ENCODE measurements at regions not wholly inside any gene's neighbourhood (a gene's known extent, or its start where the extent isn't known, plus 50 kb on each side); places are given as distances from the start of the nearest gene placed in this dataset.
A peak's percentile ranks its signal among the peaks of the same experiment; 100 is the strongest.

GRCh38 chr7:17019106-17019505 is 137.3 kb upstream of the AGR3 start:
- DNase-seq (ENCODE audit: low spot score) = no peak

GRCh38 chr7:17020250-17020649 is 138.5 kb upstream of the AGR3 start:
- DNase-seq (ENCODE audit: low spot score) = no peak

GRCh38 chr7:17021205-17021604 is 139.4 kb upstream of the AGR3 start:
- DNase-seq (ENCODE audit: low spot score) = no peak

GRCh38 chr7:17022920-17023319 is 141.1 kb upstream of the AGR3 start:
- DNase-seq (ENCODE audit: low spot score) = peak; percentile 76

- no peak for DNase-seq (ENCODE audit: low spot score)
Observed at GRCh38 chr7:17026269-17026668, 144.5 kb upstream of the AGR3 start.

- no peak for DNase-seq (ENCODE audit: low spot score)
Observed at GRCh38 chr7:17027143-17027788, 145.5 kb upstream of the AGR3 start.

- no peak for DNase-seq (ENCODE audit: low spot score)
Observed at GRCh38 chr7:17027789-17028152, 146.0 kb upstream of the AGR3 start.

GRCh38 chr7:17029150-17029549 is 147.4 kb upstream of the AGR3 start:
- DNase-seq (ENCODE audit: low spot score) = peak; percentile 48

- no peak for DNase-seq (ENCODE audit: low spot score)
Observed at GRCh38 chr7:17030559-17030958, 148.8 kb upstream of the AGR3 start.

- DNase-seq (ENCODE audit: low spot score) = peak; percentile 56
Observed at GRCh38 chr7:17031906-17032551, 150.2 kb upstream of the AGR3 start.

GRCh38 chr7:17033245-17033644 is 151.5 kb upstream of the AGR3 start:
- no peak for DNase-seq (ENCODE audit: low spot score)

GRCh38 chr7:17036584-17036983 is 154.8 kb upstream of the AGR3 start:
- no peak for DNase-seq (ENCODE audit: low spot score)

- DNase-seq (ENCODE audit: low spot score) = no peak
Observed at GRCh38 chr7:17037356-17037755, 155.6 kb upstream of the AGR3 start.

- DNase-seq (ENCODE audit: low spot score) = no peak
Observed at GRCh38 chr7:17038160-17038782, 156.5 kb upstream of the AGR3 start.

- DNase-seq (ENCODE audit: low spot score) = no peak
Observed at GRCh38 chr7:17038783-17039170, 157.0 kb upstream of the AGR3 start.

GRCh38 chr7:17039372-17039771 is 157.6 kb upstream of the AGR3 start:
- DNase-seq (ENCODE audit: low spot score) = no peak

GRCh38 chr7:17040716-17041115 is 158.9 kb upstream of the AGR3 start:
- no peak for DNase-seq (ENCODE audit: low spot score)

- peak; percentile 35 for DNase-seq (ENCODE audit: low spot score)
Observed at GRCh38 chr7:17041324-17041723, 159.5 kb upstream of the AGR3 start.

- DNase-seq (ENCODE audit: low spot score) = no peak
Observed at GRCh38 chr7:17042211-17042610, 160.4 kb upstream of the AGR3 start.

GRCh38 chr7:17043012-17043877 is 161.5 kb upstream of the AGR3 start:
- DNase-seq (ENCODE audit: low spot score) = peak; percentile 32

- no peak for DNase-seq (ENCODE audit: low spot score)
Observed at GRCh38 chr7:17044396-17044795, 162.6 kb upstream of the AGR3 start.

- no peak for DNase-seq (ENCODE audit: low spot score)
Observed at GRCh38 chr7:17044861-17045260, 163.1 kb upstream of the AGR3 start.

GRCh38 chr7:17046259-17046658 is 164.5 kb upstream of the AGR3 start:
- DNase-seq (ENCODE audit: low spot score) = no peak
